A204.1 (cell line): ENCODE measurements at regions not wholly inside any gene's neighbourhood (a gene's known extent, or its start where the extent isn't known, plus 50 kb on each side); places are given as distances from the start of the nearest gene placed in this dataset.

Source experiments
- FAIRE-seq: peaks from 2 replicates; lab custom pipeline; 2012; peaks lifted over from hg19 to GRCh38; lab: Jason Lieb, UNC

DNA sequence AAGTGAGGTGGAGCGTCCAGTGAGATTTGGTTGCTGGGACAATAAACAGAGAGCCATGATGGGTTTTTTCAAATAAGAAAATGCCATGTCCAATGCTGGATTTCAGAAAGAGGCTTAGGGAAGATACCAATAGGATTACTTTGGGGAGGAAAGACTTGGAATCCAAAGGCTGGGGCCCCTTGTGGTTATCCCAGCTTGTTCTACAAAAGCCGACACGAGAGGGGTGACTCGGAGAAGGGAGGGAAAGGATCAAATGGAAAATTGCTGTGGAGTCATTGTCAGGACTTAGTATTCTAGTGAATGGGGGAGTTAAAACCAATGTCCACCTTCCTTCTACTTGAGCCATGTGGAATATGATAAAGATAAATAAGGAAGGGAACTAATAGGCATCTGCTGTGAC is 305.5 kb downstream of the SOX9 start:
- FAIRE-seq = no peak

DNA sequence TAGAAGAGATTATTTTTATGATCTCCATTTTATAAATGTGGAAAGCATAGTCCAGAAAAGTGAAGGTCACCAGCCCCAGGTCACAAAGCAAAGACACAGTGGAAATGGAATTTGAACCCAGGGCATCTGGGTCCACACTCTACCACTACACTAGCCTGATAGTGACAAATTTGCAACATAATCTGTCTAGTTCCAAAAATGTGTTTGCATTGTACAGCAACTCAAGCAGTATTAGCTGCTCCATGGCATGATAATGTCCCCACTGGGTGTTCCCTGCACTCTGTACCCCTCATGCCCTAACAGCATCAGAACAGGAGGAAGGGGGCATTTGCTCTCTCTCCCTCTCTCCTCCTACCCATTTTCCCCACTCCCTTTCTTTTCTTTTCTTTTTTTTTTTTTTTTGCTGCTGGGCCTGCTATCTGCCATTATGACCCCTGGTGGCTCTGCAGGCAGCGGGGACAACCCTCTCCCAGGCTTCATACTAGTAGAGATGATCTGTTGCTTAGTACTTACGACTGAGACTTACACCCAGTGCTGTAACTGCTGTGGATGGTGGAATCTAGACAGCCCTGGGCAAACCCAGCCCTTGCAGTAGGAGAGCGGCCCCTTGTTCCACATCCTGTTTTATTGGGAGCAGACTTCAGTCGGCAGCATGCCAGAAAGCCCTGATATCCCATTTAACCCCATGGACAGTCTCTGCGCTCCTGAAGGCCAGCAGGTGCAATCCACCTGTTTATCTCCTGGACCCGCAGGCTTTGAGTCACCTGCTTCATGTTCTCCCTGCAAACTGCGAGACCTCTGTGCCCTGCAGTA is 306.3 kb downstream of the SOX9 start:
- FAIRE-seq = no peak

DNA sequence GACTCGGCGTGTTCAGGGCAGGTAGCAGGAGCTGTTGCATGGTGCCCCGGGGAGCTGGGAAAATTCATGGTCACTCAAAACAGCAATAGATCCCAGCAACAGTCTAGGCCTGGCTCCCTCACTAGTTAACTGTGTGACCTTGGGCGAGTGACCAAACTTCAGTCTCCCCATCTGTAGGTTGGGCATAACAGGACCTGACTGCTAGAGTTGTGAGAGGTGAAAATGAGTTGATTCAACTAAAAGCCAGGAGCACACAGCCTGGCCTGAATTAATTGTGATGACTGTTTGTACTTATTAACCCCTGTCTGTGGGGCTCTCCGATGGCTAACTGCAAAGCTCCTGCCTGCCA is 306.9 kb downstream of the SOX9 start:
- FAIRE-seq = no peak

DNA sequence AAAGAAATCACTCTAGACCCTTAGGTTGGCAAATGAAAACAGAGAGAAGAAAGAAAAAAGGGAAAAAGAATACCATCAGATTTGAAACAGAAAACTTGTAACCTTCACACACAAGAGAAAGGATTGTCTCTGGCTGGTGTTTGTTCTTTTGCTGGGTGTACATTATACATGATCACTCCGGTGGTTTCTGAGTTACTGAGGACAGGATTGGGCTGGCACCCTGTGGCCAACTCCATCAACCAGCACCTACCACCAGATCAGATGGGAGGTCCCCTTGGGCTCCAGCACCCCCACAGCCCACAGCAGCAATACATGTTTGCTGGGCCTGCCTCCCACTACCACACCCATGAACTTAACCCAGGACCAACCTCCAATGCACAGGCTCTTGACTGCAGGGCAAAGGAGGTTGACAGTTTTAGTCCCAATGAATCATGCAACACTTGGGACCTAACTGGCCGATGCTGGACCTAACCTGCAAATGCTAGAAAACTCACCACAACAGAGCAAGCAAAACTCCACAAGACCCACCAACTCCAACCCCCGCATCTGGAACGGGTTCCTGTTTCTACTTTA is 308.3 kb downstream of the SOX9 start:
- FAIRE-seq = no peak

DNA sequence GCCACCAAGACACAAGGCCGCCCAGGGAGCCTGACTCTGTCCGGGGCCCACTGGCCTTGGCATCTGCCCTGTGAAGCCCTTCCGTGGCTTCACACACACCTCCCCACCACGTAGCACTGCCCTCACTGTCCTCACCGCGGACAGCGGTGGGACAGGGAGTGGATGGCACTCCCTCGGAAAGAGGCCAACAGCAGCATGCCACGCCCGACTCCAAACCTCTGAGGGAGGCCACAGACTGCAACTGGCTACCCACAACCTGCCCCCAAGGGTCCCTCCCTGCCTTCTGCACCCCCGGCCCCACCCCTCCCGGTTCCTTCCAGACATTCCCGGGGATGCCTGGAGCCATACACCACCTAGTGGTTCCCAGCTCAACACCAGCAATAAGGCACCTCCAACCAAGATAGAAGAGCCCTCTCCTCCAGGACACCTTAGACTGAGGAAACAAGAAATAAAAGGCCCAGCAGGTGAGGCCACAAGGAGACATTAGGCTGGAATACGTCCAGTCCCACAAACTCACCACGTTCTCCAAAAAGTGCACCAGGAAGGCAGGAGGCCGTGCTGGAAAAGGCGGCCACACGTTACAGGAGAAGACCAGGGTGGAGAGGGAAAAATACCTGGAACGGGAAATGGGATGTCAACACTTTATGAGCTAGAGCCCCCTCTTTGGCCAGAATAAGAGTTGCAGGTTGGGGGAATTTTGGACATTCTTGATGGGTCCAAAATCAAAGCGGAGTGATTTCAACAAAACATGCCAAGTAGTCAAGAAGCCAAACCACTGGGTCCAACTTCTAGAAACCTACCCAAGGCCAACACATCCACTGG is 310.0 kb downstream of the SOX9 start:
- FAIRE-seq = no peak

DNA sequence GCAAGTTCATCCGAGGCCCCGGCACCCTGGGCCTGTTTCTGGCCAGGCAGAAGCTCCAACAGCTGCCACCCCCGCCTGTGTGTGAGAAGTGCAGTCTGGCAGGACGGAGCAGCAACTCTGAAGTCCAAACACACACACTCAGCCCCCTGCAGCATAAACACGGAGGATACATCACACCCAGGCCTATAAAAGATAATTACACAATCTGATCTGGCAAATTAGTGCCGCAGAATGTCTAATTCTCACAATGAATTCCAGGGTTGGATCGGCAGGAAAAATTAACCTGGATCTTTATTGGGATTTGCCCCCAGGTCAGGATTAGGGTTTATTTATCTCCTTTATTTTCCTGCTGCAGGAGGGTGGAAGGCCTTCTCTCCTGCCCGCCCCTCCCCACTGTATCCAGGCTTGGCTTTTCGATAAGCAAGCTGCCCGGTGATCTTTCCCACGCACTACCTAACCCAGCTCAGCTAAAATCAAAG is 311.4 kb downstream of the SOX9 start:
- no peak for FAIRE-seq

DNA sequence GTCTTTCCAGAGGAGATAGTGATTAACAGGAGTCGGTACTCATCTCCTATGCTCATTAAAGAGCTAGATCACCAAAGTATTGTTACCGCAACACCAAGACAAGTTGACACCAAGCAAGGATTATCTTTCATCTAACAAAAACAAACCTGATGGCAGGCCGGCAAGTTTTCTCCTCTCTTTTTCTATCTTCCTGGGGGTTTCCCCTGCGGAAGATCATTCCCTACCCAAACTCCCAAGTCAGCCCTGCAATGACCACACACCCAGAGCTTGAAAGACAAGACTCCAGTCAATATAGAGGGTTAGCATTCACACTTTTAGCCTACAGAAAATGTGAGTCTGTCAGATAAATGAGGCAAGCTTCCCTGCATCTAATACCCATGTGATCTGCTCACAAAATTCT is 312.1 kb downstream of the SOX9 start:
- FAIRE-seq = no peak

DNA sequence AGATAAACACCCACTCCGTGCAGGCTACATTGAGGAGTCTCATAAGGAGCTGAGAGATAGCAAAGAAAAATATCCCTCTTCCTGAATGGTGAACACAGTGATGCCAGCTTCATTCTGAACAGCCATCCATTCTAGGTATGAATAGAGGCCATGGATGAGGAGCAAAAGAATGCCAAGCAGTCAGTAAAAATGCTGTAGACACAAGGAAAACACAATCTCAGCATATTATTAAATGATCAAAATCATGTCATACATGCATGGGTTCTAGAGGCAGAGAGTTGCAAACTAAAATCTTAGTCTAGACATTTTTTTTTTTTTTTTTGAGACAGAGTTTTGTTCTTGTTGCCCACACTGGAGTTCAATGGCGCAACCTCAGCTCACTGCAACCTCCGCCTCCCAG is 313.0 kb downstream of the SOX9 start:
- no peak for FAIRE-seq

DNA sequence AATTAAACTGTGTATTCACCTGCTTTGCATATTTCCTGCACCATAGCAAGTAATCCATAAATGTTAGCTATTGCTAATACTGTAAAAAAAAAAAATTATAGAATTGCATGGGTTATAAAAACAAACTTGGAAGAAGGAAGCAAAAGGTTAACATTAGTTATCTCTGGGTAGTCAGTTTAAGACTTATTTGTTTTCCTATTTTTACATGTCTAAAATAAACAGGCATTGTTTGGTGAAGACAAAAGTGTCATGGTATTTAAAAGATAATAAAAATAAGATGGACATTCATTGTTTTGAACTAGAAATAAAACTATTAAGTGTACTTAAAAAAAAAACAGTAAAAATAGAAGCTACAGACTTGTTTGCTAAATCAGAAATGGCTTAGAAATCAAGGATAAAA is 313.8 kb downstream of the SOX9 start:
- no peak for FAIRE-seq

DNA sequence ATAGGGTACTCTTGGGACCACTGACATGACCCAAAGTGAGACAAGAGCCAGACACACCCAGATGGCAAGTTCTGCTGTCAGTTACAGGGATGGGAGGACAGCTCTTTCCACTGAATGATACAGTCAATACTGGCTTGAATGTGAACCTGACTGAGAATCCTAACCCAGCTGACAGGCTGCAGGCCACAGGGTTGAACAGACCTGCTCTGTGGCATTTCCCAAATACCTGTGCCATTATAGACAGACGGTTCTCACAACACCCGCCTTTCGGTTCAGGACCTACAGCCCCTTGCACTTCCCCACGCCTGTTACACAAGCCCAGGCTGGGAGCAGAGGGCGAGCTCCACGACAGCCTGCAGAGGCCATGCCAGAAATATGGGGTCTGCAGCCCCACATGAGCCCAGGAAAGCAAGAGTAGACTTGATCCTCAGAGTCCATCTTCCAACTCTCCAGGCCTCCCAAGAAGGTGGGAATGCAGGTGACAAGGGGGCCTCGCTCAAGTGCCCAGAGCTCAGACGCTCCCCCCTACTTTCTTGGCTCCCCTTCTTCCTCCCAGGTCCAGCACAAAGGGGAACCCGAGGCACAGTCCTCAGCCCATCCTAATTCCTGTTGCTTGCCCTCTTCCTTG is 314.3 kb downstream of the SOX9 start:
- FAIRE-seq = no peak

DNA sequence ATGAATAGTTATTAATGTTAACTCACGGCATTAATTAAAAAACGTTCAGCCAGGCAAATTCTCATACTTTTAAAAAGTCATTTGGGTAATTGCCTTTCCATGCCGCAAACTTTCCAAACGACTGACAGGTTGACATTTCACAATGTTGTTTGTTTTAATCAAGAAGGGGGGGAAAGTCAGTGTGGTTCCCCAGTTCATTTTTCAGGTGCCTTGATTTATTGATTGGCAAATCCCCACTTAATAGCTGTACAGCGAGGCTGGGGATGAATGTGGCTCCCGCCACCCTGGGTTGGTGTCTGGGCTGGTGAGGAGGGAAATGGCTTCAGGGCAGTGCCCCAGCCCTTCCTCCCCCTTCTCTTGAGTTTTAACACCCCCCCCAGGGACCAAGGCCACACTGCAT is 318.0 kb downstream of the SOX9 start:
- FAIRE-seq = no peak

DNA sequence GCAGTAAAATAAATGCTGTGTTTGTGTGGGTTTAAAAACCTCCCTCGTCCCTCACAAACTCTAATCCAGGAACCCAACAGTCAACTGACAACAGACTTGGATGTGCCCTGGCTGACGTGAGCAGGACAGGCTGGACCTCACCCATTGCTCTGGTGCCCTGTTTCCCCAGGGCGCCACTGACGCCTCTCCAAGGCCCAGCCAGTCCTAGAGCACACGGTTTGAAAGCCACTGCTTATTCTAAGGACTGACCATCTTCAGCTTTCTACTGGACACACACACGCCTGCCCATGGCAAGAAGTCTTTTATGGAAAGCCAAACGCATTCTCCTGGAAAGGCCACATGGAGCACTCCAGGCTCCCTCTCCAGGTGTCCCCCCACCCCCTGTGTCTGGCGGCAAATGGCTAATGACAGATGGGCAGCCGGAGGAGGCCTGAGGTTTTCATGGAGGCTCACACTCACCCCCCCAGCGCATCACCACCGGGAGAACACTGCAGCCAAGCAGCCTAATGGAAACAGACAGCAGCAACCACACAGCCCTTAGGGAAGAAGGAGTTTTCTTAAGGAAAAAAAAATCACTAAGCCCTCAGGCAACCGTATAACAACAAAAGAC is 319.2 kb downstream of the SOX9 start:
- no peak for FAIRE-seq

DNA sequence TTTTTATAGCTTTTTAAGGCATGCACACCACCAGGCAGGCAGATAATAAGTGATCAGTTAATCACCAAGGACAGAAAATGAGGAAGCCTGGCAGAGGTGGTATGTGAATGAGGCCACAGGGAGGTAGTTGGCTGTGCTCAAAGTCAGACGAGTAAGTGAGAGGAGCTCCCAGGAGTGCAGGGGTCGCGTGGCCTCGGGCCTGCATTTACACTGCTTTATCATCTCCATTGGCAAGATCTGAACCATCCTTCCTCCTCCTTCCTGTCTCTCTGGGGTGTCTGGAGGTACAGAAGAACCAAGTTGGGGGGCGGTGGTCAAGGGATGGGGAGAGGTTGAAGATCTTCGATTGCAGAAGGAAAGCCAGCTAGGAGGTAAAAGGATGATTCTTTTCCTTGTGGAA is 320.1 kb downstream of the SOX9 start:
- no peak for FAIRE-seq

DNA sequence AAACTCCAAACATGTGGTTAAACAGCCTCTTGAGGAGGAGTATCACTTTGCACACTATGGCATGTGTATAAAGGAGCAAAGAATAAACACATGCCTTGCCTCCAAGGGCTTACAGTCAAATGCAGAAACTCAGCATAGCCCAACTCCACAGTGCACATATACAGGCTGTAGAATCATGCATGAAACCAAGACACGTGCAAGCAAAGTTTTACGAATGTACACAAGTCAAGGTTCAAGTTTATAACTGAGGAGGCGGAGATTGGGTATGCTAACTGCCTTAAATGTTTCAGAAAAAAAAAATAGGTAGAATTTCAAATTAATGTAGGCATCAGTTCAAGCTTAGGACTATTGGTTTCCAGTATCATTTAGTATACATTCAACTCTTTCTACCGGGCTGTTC is 321.1 kb downstream of the SOX9 start:
- FAIRE-seq = no peak

DNA sequence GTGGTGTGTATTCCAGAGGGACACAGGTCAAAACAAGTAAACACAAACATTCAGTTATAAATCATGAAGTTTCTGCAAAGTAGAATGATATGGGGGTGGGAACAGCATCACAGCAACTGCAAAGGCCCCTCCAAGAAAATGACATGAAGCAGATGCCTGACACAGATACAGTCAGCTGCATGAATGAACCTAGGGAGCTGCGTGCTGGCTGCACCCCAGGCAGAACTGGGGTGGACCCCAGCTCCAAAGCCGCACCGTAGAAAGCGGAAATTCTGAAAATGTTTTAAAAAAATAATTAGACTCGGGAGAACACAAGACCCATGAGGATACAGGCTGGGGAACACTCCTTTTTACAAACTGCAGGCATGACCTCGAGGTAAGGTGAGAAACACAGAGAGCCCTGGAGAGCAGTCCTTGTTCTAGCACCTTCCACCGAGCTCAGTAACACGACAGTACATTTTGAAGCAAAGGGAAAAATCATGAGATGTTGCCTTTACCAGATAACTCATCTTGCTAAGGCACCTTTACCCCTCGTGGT is 323.8 kb downstream of the SOX9 start:
- FAIRE-seq = no peak

DNA sequence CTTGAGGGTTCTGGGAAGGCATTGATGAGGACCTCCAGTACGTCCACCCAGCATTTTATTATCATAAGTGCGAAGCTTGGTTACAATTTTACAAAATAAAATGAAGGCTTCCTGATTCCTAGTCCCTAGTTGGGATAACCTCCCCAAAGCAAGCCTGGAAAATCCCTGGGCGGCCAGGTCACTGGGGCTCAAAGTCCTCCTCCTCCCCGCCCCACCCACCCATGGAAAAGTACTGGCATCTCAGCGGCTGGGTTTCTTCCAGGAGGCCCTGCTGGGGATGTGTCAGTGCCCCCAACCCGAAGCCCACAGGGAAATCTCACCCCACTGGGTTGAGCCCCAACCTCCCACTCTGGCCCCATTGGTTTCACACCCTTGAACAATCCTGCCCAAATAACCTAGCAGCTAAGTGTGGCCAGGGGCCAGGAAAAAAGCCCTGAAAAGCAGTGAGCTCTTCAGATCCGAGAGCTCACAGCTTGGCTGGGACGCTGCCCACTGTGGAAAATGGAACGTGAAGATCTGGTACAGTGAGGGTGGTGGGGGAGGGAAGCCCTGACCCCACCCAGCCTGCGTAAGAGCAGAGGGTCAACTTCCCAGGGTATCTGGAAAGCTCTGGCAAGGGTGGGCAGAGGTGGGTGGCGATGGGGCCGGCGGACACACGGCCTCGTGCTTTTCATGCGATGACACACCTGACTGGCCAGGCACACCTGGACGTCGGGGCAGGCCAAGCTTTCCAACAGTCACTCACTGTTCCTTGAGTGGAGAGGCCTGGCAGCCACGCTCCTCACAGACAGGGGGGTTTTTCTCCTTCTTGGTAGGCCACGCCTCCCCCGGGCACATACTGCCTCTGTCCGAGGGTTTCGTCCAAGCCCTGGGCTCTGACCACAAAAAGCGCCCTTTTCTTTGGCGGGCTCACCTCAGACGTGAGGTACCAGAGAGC is 324.5 kb downstream of the SOX9 start:
- no peak for FAIRE-seq

DNA sequence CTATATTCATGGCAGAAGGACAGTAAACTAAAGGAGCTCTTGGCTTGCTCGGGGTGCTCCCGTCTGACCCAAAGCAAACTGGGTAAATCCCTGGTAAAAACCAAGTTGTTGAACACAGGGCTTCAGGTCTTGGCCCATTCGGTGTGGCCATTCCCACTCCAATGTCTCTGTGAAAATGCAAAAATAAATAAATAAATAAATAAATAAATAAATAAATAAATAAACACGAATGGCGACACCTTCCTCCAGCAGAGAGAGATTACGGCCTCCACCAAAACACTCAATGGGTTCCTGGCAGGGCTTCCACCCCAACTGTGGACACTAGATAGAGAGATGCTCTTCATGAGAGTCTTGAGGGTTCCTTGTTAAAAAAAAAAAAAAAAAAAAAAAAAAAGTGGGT is 325.3 kb downstream of the SOX9 start:
- no peak for FAIRE-seq

DNA sequence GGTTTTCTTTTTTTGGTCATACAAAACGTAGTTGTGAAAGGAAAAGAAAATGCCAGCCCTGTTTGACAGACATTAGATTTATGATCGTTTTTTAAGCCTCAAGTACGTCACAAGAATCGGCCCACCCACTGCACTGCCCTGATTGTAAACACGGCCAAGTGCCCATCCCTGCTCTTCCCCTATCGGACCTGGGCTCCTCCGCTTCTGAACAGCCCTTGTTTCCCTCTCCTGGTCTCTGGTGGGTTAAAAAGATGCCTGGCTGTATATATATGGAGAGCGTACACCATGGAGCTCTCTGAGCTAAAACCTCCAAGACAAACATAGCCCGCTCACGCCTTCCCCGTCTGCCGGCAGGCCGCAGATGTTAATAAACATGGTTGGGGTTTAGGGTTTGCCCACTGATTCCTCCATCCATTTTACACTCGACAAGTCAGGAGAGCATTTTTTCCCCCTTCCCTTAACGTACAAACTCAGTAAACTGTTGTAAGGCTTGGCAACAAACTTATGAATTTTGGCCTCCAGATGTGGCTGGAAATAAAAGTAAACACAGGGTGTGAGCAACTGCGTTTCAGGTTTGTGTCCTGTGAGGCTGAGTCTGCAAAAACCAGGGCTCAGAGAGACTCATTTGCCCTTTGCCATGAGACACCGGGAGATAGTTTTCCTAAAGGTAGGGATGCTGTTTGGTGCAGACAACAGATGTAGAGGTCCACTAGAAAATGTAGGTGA is 325.9 kb downstream of the SOX9 start:
- FAIRE-seq = no peak

DNA sequence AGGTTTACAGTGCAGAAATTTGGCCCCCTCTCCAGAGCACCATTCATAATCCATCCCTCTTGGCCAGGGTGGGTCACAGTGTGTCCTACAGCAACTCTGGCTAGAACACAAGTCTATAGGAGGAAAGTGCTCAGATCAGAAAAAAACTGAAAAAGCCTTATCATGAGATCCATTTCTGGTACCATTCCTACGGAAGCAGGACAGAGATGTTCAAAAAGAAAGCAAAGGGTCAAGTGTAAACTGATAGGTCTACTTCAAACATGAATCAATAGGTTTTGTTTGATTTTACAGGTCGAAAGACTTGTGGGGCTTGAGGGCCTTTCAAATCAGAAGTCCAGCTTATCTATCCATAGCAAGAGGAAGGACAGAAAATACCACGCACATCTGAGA is 326.4 kb downstream of the SOX9 start:
- FAIRE-seq = no peak

DNA sequence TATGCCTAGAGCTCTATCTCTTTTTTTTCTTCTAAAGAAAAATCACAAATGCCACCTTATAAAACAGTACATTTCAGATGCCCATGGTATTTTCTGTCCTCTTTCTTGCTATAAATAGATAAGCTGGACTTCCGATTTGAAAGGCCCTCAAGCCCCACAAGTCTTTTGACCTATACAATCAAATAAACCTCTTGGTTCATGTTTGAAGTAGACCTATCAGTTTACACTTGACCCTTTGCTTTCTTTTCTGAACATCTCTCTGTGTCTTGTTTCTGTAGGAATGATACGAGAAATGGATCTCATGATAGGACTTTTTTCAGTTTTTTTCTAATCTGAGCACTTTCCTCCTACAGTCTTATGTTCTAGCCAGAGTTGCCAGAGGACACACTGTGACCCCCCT is 327.2 kb downstream of the SOX9 start:
- no peak for FAIRE-seq
